ENCODE measurements at regions not wholly inside any gene's neighbourhood (a gene's known extent, or its start where the extent isn't known, plus 50 kb on each side); places are given as distances from the start of the nearest gene placed in this dataset.

- CTCF ChIA-PET (ENCODE audit: low intra/inter-chr PET ratio, low total read pairs): no interaction called here
- 79% methylated on average over 3 of the region's 3 CpGs for WGBS (ENCODE audit: low lambda C conversion rate)
Measured at GRCh38 chr18:34606851-34607250, 103.2 kb upstream of the DTNA start.

More at GRCh38 chr18:34606851-34607250, 103.2 kb upstream of the DTNA start:
- no peak overlapping the region for H3K4me3 ChIP-seq (replicated peaks in 1 of 3; ENCODE audit: insufficient read depth in 1 of 3, low read depth in 2 of 3, low read length in 3 of 3)
- DNase-seq (ENCODE audit: low spot score): no peak
- BruUV-seq (replicated peaks): no TSS peak
- no peak overlapping the region for H3K4me2 ChIP-seq (ENCODE audit: low read depth, low read length)
- no peaks in the 10 kb centered on the region for H3K36me3 ChIP-seq (replicated peaks in 1 of 2; ENCODE audit: control insufficient read depth in 1 of 2, insufficient read depth in 2 of 2, low read length in 2 of 2)
- TF ChIP-seq HNRNPH1 (optimal IDR thresholded peaks at IDR 0.05; ENCODE audit: low read depth, low read length) (no peak), ZNF558 (CRISPR knock-in tag; IDR thresholded peaks at IDR 0.05; ENCODE audit: borderline replicate concordance) (no peak), RBM22 (optimal IDR thresholded peaks at IDR 0.05; ENCODE audit: low read length) (no peak), ETS1 (CRISPR knock-in tag; IDR thresholded peaks at IDR 0.05) (no peak), RBM39 (IDR thresholded peaks at IDR 0.05; ENCODE audit: low read depth, low read length, poor library complexity, severe bottlenecking) (no peak), HOXD1 (CRISPR knock-in tag; IDR thresholded peaks at IDR 0.05) (no peak), DPF2 (CRISPR knock-in tag; IDR thresholded peaks at IDR 0.05; ENCODE audit: borderline replicate concordance, low read depth) (no peak), ZNF670 (CRISPR knock-in tag; IDR thresholded peaks at IDR 0.05; ENCODE audit: borderline replicate concordance) (no peak), ZNF124 (CRISPR knock-in tag; IDR thresholded peaks at IDR 0.05) (no peak), RFX1 (IDR thresholded peaks at IDR 0.05) (no peak), ZMYM2 (CRISPR knock-in tag; IDR thresholded peaks at IDR 0.05) (no peak), NCOA1 (CRISPR knock-in tag; IDR thresholded peaks at IDR 0.05) (no peak), RFX5 (IDR thresholded peaks at IDR 0.05; ENCODE audit: low read depth, low read length) (no peak), NAIF1 (CRISPR knock-in tag; IDR thresholded peaks at IDR 0.05; ENCODE audit: borderline replicate concordance) (no peak), ZNF12 (CRISPR knock-in tag; IDR thresholded peaks at IDR 0.05) (no peak), ARID3A (IDR thresholded peaks at IDR 0.05; ENCODE audit: low read depth, low read length) (no peak), HNRNPL (IDR thresholded peaks at IDR 0.05; ENCODE audit: low read depth, low read length) (no peak), SMAD9 (CRISPR knock-in tag; IDR thresholded peaks at IDR 0.05) (no peak)
- H3K27ac ChIP-seq (ENCODE audit: extremely low read length, insufficient read depth, low read length): no peak overlapping the region
- no peak for ATAC-seq
- no peaks in the 10 kb centered on the region for H3K9me3 ChIP-seq (ENCODE audit: low read length)
- no peaks in the 10 kb centered on the region for H3K79me2 ChIP-seq (ENCODE audit: insufficient read depth, low read length)
- intact Hi-C loops (cut with micrococcal nuclease; ENCODE audit: unreplicated experiment): no loop called here
- H3K9ac ChIP-seq (ENCODE audit: insufficient read depth, low read depth, low read length): no peak overlapping the region
- no peak for FAIRE-seq
- H3K4me1 ChIP-seq (ENCODE audit: insufficient read depth, low read length): no peaks in the 10 kb centered on the region
- H4K20me1 ChIP-seq (ENCODE audit: insufficient read depth, low read length): 0 out of 2 replicates have a peak, but pooled peaks cover 2% of the 10 kb centered on the region
- H2AFZ ChIP-seq (ENCODE audit: low read length): no peak overlapping the region
- POLR2A ChIA-PET: no interaction called here
- H3K27me3 ChIP-seq (ENCODE audit: control insufficient read depth in 1 of 2, insufficient read depth in 2 of 2, low read length in 2 of 2): no peaks in the 10 kb centered on the region
- in situ Hi-C loops (cut with HindIII; ENCODE audit: extremely low pct_ligation_motif_present, low pct_unique_long_range_greater_than_20kb): no loop called here
